ENCODE measurements at regions not wholly inside any gene's neighbourhood (a gene's known extent, or its start where the extent isn't known, plus 50 kb on each side); places are given as distances from the start of the nearest gene placed in this dataset.

- H4K20me1 ChIP-seq = no peaks in the 10 kb centered on the region
- no peak overlapping the region for H3K4me3 ChIP-seq
- H3K4me1 ChIP-seq = no peaks in the 10 kb centered on the region
- no peaks in the 10 kb centered on the region for H3K9me3 ChIP-seq
- H3K4me2 ChIP-seq = no peak overlapping the region
- no peaks in the 10 kb centered on the region for H3K36me3 ChIP-seq
- no peak overlapping the region for H3K27ac ChIP-seq
- TF ChIP-seq Cebpa-rat (IDR thresholded peaks at IDR 0.05) = no peak
- H3K9ac ChIP-seq = no peak overlapping the region
- no peaks in the 10 kb centered on the region for H3K27me3 ChIP-seq
Measured at GRCh38 chr2:40820319-40820718, 368.4 kb upstream of the SLC8A1 start.

GRCh38 chr2:40823478-40823877 is 371.6 kb upstream of the SLC8A1 start:
- Histone ChIP-seq H3K9me3 (no peaks in the 10 kb centered on the region), H3K9ac (no peak overlapping the region), H3K36me3 (no peaks in the 10 kb centered on the region), H3K27ac (no peak overlapping the region), H3K4me1 (no peaks in the 10 kb centered on the region), H3K4me2 (no peak overlapping the region), H3K4me3 (no peak overlapping the region), H4K20me1 (no peaks in the 10 kb centered on the region), H3K27me3 (no peaks in the 10 kb centered on the region)
- no peak for TF ChIP-seq Cebpa-rat (IDR thresholded peaks at IDR 0.05)

- no peaks in the 10 kb centered on the region for H3K4me1 ChIP-seq
- H3K27me3 ChIP-seq = no peaks in the 10 kb centered on the region
- no peak overlapping the region for H3K4me2 ChIP-seq
- H3K9me3 ChIP-seq = no peaks in the 10 kb centered on the region
- H3K4me3 ChIP-seq = no peak overlapping the region
- no peaks in the 10 kb centered on the region for H4K20me1 ChIP-seq
- no peak overlapping the region for H3K9ac ChIP-seq
- no peak overlapping the region for H3K27ac ChIP-seq
- TF ChIP-seq Cebpa-rat (IDR thresholded peaks at IDR 0.05) = no peak
- H3K36me3 ChIP-seq = no peaks in the 10 kb centered on the region
Measured at GRCh38 chr2:40824278-40824677, 372.4 kb upstream of the SLC8A1 start.

- no peaks in the 10 kb centered on the region for H3K36me3 ChIP-seq
- no peak overlapping the region for H3K4me3 ChIP-seq
- no peaks in the 10 kb centered on the region for H3K27me3 ChIP-seq
- no peak overlapping the region for H3K4me2 ChIP-seq
- no peaks in the 10 kb centered on the region for H3K4me1 ChIP-seq
- no peak for TF ChIP-seq Cebpa-rat (IDR thresholded peaks at IDR 0.05)
- no peaks in the 10 kb centered on the region for H3K9me3 ChIP-seq
- no peak overlapping the region for H3K9ac ChIP-seq
- H3K27ac ChIP-seq = no peak overlapping the region
- H4K20me1 ChIP-seq = no peaks in the 10 kb centered on the region
Measured at GRCh38 chr2:40827392-40827791, 375.5 kb upstream of the SLC8A1 start.

- Histone ChIP-seq H3K4me1 (no peaks in the 10 kb centered on the region), H3K9me3 (no peaks in the 10 kb centered on the region), H3K36me3 (no peaks in the 10 kb centered on the region), H3K4me3 (no peak overlapping the region), H4K20me1 (no peaks in the 10 kb centered on the region), H3K9ac (no peak overlapping the region), H3K27me3 (no peaks in the 10 kb centered on the region), H3K27ac (no peak overlapping the region), H3K4me2 (no peak overlapping the region)
- TF ChIP-seq Cebpa-rat (IDR thresholded peaks at IDR 0.05) = no peak
Measured at GRCh38 chr2:40831321-40831873, 379.5 kb upstream of the SLC8A1 start.

- H3K27ac ChIP-seq = no peak overlapping the region
Measured at GRCh38 chr2:40841856-40842255, 390.0 kb upstream of the SLC8A1 start.

GRCh38 chr2:40844353-40845277 is 392.7 kb upstream of the SLC8A1 start:
- Histone ChIP-seq H4K20me1 (no peaks in the 10 kb centered on the region), H3K4me2 (no peak overlapping the region)

More at GRCh38 chr2:40841856-40842255, 390.0 kb upstream of the SLC8A1 start:
- TF ChIP-seq Cebpa-rat (IDR thresholded peaks at IDR 0.05) = no peak
- Histone ChIP-seq H3K4me1 (no peaks in the 10 kb centered on the region), H4K20me1 (no peaks in the 10 kb centered on the region), H3K9ac (no peak overlapping the region), H3K27me3 (no peaks in the 10 kb centered on the region), H3K4me3 (no peak overlapping the region), H3K36me3 (no peaks in the 10 kb centered on the region), H3K9me3 (0 out of 2 replicates have a peak, but pooled peaks cover 4% of the 10 kb centered on the region), H3K4me2 (no peak overlapping the region)

GRCh38 chr2:40851661-40852060 is 399.8 kb upstream of the SLC8A1 start:
- no peak overlapping the region for H3K4me2 ChIP-seq
- no peak overlapping the region for H3K4me3 ChIP-seq
- H3K4me1 ChIP-seq = no peaks in the 10 kb centered on the region
- H4K20me1 ChIP-seq = no peaks in the 10 kb centered on the region
- 0 out of 2 replicates have a peak, but pooled peaks cover 3% of the 10 kb centered on the region for H3K9me3 ChIP-seq
- H3K27me3 ChIP-seq = no peaks in the 10 kb centered on the region
- no peak overlapping the region for H3K27ac ChIP-seq
- no peaks in the 10 kb centered on the region for H3K36me3 ChIP-seq
- TF ChIP-seq Cebpa-rat (IDR thresholded peaks at IDR 0.05) = no peak
- H3K9ac ChIP-seq = no peak overlapping the region

More at GRCh38 chr2:40844353-40845277, 392.7 kb upstream of the SLC8A1 start:
- H3K4me1 ChIP-seq = no peaks in the 10 kb centered on the region
- H3K27me3 ChIP-seq = no peaks in the 10 kb centered on the region
- H3K27ac ChIP-seq = no peak overlapping the region
- 0 out of 2 replicates have a peak, but pooled peaks cover 4% of the 10 kb centered on the region for H3K9me3 ChIP-seq
- no peak for TF ChIP-seq Cebpa-rat (IDR thresholded peaks at IDR 0.05)
- H3K36me3 ChIP-seq = no peaks in the 10 kb centered on the region
- no peak overlapping the region for H3K4me3 ChIP-seq
- H3K9ac ChIP-seq = no peak overlapping the region

- no peaks in the 10 kb centered on the region for H3K36me3 ChIP-seq
- H3K4me1 ChIP-seq = no peaks in the 10 kb centered on the region
- H4K20me1 ChIP-seq = no peaks in the 10 kb centered on the region
- no peaks in the 10 kb centered on the region for H3K27me3 ChIP-seq
- no peak overlapping the region for H3K4me3 ChIP-seq
- no peak overlapping the region for H3K4me2 ChIP-seq
- 0 out of 2 replicates have a peak, but pooled peaks cover 3% of the 10 kb centered on the region for H3K9me3 ChIP-seq
- no peak overlapping the region for H3K9ac ChIP-seq
- H3K27ac ChIP-seq = no peak overlapping the region
- TF ChIP-seq Cebpa-rat (IDR thresholded peaks at IDR 0.05) = no peak
Measured at GRCh38 chr2:40859617-40860016, 407.7 kb upstream of the SLC8A1 start.

GRCh38 chr2:40867829-40868228 is 415.9 kb upstream of the SLC8A1 start:
- Histone ChIP-seq H4K20me1 (no peaks in the 10 kb centered on the region), H3K27me3 (no peaks in the 10 kb centered on the region), H3K4me2 (no peak overlapping the region), H3K27ac (no peak overlapping the region), H3K36me3 (no peaks in the 10 kb centered on the region), H3K9me3 (no peaks in the 10 kb centered on the region), H3K9ac (no peak overlapping the region), H3K4me1 (no peaks in the 10 kb centered on the region), H3K4me3 (no peak overlapping the region)
- no peak for TF ChIP-seq Cebpa-rat (IDR thresholded peaks at IDR 0.05)
